CD4-positive, alpha-beta T cell treated with Interleukin-17A for 1 hour (primary cell): ENCODE measurements at regions not wholly inside any gene's neighbourhood (a gene's known extent, or its start where the extent isn't known, plus 50 kb on each side); places are given as distances from the start of the nearest gene placed in this dataset.

Experiments
- DNase-seq: peaks from one replicate; pipeline ENCODE4 v3.0.0-alpha.2; 2020

DNA sequence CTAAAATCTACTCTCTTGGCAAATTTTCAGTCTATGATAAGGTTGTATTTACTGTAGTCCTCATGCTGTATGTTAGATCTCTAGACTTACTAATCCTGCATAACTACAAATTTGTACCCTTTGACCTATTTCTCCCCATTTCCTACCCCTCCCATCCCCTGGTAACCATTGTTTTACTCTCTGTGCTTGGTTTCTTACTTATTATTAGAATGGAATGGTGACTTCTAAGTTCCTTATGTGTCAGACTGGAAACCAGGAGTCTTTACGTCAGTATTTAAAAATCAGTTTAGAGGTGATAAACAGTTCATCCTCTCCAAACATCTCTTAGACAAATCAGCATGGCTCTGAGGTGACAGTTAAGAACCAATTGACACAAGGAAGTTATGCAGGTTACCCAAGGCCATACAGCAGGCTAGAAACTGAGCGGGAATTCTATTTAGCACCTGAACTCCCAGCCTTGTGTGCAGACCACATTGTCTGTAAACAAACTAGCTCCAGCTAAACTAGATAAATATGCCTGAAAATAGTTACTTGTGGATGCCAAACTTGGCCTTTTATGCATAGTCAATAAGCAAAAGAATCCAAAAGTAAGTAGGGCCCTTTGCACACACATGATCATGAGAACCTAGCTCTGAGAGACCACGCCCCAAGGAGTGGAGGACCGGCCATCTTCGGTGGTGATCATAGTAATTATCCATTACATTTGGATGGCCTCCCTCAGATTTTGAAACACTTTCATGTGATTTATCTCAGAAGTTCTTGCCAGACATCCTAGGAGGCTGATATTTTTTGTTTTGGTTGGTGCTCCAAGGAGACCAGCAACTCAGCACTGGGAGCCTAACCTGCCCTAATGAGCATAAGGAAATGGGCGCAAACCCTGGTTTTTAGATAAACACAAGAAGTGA, 72.3 kb upstream of the BOC start:
- no peak for DNase-seq

DNA sequence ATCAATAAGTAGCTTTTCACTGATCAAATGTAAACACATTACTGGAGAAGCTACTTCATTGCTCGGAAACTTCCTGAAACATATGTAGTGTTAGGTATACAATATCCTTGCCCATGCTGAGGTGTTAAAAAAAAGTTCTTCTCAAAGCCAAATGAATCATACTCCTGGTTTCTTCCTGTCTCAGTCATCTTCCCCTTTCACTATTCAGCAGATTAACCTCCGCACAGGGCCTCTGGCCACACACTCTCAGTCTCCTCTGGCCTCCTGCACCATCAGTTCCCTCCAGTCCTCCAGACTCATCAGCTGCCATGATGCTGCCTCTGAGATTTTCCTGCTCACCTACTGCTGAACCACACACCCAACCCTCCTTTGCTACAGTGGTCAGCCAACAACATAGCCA, 70.5 kb upstream of the BOC start:
- no peak for DNase-seq

DNA sequence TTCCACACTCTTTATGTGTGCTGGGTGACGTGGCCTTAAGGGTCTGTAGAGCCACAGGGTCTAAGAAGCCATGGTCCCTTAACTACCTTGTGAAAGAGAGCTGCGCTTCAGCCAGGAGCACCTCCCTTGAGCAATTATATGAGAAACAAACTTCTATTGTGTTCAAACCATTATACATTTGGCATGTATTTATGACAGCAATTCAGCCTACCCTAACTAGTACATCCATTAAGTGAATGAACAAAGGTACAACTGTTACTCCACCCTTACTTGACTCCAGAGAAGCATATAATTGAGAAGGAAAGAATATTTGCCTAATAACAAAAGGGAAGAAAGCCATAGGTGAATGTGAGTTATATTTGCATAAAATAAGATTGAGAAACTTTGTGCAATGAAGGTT, 69.8 kb upstream of the BOC start:
- no peak for DNase-seq

DNA sequence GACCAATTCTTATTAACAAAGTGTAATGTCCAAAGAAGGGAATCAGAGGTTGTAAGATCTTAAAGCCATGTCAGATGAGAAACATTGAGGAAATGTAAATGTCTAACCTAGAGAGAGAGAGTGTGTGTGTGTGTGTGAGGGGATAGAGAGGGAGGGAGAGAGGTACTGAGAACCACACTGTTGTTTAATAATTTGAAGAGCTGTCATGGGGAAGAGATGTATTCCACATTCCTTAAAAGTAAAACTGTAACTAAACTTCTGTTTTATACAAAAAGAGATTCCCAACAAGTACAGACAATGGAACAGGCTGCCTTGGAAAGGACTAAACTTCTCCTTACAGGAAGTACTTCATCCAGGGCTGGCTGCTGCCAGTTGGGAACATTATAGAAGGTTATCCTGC, 68.9 kb upstream of the BOC start:
- DNase-seq = no peak

DNA sequence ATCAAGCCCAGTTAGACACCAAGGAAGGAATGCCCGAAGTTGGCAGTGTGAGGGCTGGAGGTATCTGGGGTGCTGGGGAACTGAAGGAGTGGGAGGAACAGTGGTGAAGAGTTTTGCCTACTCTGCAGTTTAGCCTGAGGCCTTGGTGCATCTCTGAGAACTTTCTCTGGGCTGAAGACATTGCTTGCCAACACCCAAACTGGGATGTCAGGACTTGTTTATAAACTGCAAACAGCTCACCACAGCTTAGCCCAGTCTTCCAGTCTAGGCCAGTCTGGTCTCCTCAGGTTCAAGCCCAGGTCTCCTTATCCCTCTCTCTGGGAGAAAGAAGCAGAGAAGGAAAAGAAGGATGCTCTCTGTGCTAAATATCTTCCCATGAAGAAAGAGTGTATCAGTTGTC, 68.0 kb upstream of the BOC start:
- no peak for DNase-seq

DNA sequence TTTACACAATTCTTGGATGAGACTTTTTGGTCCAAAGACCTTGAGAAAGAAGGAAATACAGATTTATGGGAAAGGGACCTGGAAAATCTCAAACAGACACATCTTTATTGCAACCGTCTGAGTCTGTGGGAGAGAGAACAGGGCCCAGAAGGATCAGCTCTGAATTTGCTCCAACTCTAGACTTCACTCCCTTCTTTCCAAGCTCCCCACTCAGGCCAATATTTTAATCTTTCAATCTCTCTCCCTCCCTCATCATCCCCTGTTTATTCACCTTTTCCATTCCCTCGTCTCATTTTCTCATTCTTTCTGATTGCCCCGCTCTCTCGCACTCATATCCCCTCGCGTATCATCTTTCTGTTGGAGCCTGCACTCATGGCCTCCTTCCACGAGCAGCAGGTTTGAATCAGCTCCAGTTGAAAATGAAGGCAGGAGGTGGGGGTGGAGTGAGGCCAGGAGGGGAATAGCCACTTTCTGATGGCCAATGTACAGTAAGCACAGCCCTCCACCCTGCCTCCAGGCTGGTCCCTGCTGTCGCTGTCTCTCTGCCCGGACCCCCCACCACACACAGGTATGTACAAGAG, 63.6 kb upstream of the BOC start:
- no peak for DNase-seq

DNA sequence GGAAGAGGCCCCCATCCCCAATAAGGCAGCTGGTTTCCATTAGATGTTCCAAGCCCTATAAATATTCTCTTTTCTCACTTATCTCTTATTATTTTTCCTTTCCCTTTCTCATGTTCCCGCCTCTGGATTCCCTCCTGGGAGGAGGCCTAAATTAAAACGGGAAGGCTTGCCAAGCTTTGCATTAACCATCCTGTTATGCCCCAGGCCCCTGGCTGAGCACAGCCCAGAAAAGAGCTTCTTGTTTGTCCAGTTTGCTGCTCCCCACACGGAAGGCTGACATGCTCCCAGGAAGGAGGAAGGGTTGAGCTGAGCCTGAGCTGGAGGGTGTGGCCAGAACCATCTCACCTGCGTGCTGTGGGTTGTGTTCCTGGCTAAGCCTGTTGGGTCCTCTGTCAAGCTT, 63.1 kb upstream of the BOC start:
- no peak for DNase-seq

DNA sequence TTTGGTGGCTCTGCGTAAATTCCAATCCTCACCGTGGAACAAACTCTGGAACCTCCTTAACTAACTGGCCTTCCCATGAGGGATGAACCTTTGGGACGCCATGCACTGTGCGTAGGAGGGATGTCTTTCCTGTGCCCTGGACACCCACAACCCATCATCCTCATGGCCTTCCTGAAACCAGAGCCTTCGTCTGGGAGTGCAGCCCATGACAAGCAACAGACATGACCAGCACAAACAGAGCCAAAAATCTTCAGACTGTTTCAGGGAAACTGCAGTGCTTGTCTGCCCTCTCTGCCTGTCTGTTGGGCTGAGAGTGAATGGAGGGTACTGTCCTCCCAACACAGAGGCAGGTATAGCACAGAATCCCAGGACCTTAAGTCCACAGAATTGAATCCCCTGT, 61.1 kb upstream of the BOC start:
- DNase-seq = no peak

DNA sequence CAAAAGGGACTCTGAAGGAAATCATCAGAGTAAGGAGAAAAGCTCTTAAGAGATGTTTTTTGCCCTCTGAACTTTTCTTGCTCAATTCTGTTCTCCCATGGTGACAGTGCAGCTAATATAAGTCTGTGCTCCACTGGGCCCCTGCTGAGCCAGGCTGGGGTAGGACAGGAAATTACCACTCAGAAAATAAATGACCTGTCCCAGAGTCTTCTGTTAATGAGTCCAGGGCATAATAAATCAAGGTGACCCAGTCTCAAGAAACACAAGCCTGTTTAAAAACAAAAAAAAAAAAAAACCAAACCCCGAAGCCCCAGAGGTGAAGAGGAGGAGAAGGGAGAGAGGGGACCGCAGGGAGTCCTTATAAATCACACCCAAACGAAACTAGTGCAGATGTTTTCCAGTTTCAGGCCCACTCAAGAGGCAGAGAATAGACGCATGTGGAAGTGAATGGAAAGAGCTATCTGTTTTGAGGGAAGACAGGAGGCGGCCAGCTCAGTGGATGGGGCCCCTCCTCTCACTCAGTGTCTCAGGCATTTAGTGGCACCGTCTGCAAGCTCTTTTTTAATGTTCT, 59.8 kb upstream of the BOC start:
- no peak for DNase-seq

DNA sequence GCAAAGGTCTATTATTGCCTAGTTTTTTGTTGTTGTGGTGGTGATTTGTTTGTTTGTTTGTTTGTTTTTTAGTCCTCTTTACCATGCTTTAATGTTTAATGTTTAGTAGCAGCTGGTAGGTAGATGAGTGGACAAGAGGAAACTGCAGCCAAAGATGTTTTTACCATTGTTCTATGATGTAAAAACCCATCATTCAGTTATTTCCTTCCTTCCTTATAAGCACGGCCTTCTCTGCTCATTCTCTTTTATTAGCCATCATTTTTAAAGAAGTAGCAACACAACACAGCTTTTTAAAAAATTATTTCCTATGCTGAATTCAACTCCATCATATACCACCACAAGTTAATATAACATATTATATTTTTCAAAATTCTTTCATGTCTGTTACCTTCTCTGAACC, 58.5 kb upstream of the BOC start:
- DNase-seq = no peak

DNA sequence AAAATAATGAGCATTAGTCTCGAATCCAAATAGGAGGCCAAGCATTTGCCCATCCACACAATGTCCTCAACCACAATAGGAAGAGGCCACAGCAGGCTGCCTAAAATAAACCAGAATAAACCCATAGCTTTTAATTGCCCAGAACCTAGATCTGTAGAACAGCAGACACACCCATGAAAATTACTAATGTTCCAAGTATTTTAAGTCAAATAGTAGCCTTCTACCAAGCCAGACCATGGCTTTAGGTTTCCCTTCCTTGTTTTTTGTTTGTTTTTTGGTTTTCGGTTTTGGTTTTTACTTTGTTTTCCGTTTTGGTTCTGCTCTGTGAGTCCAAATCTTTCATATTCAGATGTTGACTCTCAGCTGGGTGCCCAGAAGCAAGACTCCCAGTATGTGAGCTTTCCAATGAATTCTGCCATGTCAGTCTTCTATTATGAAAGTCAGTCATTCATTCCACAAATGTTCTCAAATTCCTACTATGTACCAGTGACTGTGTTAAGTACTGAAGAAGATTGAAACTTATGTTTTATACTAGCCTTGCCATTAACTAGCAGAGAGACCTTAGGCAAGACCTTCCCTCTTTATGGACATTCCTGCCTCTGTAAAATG, 57.8 kb upstream of the BOC start:
- no peak for DNase-seq

DNA sequence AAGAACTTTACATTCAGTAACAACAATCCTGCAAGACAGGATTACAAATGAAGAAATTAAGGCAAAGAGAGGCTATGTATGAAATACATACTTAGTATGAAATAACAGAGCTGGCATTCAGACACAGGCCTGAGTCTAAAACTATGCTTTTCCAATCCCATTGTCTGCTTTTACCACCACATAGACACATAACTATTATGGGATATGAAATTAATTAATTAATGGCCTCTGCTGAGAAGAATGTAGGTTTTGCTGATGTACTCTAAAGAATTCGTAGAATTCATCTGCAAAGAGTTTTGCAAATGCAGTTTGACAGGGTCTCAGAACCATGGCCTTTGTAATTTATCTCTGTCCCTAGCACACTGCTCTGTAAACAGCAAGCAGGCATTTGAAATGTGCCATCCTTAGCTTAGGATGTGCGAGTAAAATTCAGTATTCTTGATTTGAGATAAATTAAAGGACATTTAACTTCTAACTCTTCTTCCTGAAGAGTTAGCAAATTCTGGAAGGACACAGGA, 54.5 kb upstream of the BOC start:
- no peak for DNase-seq

DNA sequence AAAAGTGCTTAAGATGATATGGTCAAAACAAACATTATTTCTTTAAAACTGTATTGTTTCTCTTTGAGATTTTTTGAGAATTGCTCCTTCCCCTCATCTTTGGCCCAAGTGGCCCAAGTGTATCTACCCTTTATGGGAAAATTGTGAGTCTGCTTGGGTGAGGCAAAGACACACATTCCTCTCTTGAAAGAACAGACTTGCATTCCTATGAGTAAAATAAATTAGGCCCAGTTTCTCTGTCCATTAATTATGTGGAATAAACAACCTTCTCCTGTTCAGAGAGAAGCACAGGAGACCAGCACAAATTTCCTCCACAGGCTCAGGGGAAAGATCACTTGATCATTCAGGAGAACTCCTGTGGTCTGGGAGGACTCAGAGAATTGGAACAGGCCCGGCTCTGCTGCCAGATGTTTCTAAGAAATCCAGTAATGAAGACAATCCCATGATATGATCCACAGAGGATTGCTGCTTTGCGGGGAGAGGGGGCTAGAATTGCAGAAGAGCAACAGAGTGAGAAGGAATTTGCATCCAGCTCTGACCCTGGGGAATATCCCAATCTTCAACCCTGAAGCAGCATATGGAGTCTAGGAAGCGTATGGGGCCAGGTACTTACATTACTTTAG, 53.8 kb upstream of the BOC start:
- DNase-seq = no peak

DNA sequence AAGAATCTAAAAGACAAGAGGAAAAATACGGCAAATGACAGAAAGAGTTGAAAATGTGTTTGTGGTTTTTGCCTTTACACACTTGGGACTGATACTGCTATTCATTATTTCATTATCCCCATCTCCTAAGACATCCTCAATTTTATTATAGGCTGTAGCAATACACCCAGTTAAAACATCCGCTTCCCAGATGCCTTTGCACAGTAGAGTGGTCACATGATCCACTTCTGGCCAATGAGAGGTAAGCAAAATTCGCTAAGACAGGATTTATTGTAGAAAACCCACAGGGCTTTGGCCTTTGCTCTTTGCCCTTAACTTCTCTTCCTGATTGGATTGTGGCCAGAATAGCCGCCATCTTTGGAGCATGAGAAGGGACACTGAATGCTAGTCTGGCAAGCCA, 53.2 kb upstream of the BOC start:
- DNase-seq = no peak
